Eye (tissue), 1 donor: ENCODE measurements at regions not wholly inside any gene's neighbourhood (a gene's known extent, or its start where the extent isn't known, plus 50 kb on each side); places are given as distances from the start of the nearest gene placed in this dataset.
"Not testable (repeated sequence)": the region's sequence is repeated elsewhere in the genome, so short reads cannot be mapped to it uniquely, and the experiment has no call there.

ENCODE experiments used
- DNase-seq: peaks from one replicate; pipeline ENCODE4 v3.0.0-alpha.2; 2015

DNA sequence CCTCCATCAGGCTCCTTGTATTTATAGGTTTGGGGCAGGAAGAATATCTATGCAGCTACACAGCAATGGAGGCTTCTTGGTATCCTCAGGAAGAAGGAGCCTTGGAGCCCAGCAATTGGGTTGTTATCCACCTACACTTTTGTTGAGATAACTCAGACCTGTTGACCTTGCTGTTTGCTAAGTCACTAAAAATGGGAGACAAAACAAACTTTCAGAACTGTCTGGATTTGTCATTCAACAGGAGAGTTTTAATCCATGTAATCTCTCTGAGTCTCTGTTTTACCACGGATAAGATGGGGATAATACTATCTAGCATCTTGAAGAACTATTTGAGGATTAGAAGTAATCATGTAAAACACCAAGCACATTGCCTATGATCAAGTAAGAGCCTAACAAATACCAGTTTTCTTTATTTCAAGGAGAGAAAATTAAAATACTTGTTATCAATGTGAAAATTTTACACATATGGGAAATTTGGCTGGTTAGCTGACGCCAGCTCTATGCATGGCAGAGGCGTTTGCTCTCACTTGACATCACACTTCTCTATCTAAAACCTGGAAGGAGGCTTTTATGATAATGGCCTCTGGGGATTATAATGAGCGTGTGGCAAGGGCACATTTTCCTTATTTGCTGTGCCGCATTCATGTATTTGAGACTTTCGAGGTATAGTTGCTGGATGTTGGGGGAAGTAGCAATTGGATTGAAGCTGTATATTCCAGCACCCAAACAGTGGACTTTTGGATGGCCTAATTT, 215.6 kb downstream of the PDCD6IP start:
- peak; percentile 20 for DNase-seq

DNA sequence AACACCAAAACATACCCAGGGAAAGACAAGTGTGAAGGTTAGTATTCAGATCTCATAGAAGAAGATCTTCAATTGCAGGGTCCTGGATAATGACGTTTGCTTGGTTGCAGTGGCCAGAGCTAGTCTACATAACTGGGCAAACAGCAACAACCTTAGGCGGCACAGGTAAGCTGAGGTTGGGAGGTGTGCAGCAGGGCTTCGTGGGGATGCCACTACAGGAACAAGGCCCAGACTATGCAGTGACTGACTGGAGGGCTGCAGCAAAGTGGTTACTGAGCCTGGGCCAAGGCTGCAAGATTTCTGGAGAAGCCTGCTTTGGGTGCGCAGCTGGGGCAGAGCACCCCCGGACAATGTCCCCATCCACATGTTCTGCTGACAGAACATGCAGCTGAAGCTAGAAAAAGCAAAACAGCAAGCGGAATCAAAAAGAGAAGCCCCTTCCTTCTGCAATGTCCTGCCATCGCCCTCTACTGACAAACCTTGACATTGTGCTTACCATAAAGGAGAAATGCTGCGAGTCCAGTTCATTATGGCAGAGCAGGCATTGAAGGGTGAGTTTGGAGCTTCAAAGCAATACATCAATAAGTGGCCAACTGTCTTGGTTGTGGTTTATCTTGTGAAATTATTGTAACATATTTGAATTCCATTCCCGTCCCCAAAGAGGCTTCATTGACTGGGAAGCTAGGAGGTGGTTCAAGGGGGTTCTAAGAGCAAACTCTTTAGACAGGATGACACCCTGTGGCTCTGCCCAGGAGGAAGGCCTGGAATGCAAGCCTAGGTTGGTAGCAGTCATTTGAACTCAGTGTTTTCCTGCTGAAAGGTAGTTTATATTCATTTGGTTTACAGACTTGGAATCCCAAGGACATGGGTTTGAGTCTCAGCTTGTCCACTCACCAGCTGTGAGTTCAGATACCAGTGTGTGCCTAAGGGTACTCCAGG, 217.0 kb downstream of the PDCD6IP start:
- no peak for DNase-seq

GRCh38 chr3:34016925-34017587, 218.6 kb downstream of the PDCD6IP start:
- no peak for DNase-seq

DNA sequence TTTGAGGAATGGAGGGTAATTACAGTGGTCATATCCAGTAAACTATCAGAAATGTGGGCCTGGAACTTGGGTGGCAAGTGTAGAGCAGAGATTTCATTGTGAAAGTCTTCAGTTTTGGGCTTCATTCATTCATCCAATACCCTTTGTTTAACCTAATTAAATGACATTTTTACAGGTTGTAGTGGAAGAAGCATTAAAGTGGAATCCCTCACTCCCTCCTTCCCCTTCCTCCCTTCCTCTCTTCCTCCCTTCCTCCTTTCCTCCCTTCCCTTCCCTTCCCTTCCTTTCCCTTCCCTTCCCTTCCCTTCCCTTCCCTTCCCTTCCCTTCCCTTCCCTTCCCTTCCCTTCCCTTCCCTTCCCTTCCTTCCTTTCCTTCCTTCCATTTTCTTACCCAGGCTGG, 219.3 kb downstream of the PDCD6IP start:
- DNase-seq = no peak

DNA sequence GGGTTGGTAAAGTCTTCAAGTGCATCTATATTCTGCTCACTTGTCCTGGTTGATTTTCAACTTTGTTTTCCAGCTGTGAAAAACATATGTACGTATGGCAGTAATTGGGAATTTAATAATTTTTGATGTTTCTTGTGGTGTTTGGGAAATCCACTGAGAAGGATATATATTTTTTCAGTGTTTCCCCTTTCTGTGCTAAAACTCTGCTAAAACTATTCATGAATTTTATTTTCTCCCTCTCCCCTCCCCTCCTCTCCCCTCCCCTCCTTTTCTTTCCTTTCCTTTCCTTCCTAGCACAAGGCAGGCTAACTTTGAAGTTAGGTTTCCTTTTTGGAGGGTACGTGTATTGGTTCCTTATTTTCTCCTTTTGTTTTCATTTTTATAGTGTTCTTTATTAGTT, 220.7 kb downstream of the PDCD6IP start:
- no peak for DNase-seq

- DNase-seq = no peak
Observed at GRCh38 chr3:34020170-34020569, 221.7 kb downstream of the PDCD6IP start.

DNA sequence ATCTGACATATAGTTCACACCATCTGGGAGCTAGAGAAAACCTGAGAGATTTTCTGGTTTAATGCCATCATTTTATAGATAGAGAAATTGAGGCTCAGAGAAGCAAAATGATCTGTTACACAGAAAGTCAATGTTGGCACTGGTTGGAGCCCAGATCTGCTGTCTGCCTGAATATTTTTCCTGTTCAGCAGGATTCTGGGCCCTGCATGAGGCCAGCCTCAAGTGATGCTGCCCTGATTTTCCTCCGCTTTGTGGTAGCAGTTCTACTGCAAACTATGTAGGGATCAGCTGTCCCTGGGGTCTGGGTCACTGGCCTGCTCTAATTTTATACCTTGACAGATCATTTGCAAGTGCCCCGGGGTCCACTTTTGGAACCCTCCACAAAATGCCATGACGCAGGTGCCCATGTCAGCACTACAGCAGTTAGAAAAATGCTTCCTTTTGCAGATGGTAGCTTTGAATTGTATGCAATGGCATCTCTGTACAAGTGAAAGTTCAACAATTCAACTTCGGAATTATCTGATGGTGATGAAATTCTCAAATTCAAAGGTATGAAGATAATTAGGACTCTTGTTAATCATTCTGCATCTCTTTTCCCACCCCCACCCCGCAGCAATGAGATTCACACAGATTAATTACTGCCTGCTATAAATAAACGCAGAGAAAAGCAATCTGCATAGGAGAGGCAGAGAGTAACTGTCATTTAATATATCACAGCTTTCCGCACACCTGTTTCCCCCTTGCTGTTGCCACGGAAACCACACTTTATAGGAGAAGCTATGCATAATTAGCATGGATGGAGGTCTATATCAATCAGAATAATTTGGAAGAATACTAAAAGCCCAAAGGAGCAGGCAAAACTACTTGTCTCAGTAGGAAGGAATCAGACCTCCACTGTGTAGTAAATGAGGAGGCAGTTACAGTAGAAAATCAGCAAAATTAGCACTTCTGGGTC, 222.6 kb downstream of the PDCD6IP start:
- no peak for DNase-seq

DNA sequence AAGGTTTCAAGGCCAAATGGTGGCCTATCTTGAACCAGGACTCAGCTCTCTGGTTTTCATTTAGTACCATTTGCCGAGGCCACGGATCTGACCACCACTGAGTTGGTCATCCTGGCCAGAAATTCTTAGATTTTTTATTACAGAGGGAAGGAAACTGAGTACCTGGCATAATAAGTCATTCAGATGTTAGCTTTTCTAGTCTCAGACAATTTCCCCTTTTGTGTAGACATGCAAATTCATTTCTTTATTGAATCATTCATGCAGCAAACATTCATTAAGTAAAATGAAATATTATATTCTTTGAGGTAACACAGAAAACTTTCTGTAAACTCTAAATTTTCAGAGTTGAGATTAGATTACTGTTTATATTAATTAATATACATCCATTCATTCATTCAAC, 223.7 kb downstream of the PDCD6IP start:
- no peak for DNase-seq

DNA sequence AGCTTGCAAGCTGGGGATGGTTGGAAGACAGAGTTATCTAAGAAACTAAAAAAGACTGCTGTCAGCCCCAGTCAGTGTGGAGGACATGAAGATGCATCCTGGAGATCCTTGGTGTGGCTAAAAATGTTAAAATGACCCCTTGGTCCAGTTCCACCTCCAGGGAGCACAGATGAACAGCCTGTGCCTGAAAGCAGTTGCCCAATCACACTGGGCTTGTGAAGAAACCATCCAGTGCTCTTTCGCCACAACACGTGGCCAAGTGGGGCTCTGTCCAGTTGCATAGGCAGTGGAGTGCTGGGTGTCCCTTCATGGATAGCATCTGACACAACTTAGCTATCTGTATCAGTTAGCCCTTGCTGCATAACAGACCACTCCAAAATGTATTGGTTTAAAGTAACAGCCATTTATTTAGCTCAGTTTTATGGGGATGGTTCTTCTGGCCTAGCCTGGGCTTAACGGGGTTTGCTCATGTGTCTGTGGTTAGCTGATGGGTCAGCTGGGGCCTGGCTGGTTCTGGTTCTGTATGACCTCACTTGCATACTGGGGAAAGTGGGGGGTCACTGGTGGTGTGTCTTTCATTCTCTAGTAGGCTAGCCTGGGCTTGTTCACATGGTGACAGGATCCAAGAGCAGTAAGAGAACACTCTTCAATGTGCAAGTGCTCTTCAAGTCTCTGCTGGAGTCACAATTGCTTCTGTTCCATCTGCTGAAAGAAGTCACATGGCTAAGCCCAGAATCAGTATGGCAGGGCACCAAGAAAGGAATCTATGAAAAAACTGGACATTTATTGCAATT, 226.2 kb downstream of the PDCD6IP start:
- no peak for DNase-seq

DNA sequence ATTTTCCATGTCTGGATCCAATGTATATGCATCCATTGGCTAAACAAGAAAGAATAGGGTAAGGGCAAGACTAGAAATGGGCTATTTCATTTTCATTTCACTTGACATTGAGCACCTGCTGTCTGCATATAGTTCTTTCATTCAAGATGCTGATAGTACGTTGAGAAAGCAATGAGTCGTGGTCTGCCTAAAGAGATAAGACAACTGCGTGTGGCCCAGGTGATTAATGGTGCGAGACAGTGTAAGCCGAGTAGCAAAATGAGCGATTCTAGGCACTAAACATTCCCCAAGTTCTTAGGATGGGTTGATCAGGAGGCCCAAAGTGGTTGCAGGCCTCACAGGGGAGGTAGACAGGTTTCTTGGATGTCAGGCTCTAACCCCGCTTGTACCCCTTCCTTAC, 235.4 kb downstream of the PDCD6IP start:
- no peak for DNase-seq

GRCh38 chr3:34034840-34035239, 236.4 kb downstream of the PDCD6IP start:
- DNase-seq = no peak

GRCh38 chr3:34035775-34036174, 237.3 kb downstream of the PDCD6IP start:
- DNase-seq = no peak

GRCh38 chr3:34037260-34037659, 238.8 kb downstream of the PDCD6IP start:
- DNase-seq = no peak

GRCh38 chr3:34038131-34038530, 239.7 kb downstream of the PDCD6IP start:
- DNase-seq = no peak

DNA sequence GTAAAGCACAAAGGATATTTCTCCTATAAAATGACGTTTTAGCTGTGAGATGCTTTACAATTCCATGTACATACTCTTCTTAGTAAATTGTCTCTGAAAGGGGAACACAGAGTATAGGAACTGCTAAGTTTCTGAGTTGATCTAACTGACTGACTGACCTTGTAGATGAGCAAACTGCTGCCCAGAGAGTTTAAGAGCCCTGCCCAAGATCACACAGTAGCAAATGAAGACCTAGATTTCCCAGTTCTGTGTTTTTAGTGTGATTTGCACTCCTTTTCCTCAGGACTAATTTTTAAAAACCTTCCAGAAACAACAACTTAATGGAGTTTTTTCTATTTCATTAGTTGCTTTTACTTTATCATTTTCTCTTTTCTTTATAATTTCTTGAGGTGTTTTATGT, 247.7 kb downstream of the PDCD6IP start:
- no peak for DNase-seq

DNA sequence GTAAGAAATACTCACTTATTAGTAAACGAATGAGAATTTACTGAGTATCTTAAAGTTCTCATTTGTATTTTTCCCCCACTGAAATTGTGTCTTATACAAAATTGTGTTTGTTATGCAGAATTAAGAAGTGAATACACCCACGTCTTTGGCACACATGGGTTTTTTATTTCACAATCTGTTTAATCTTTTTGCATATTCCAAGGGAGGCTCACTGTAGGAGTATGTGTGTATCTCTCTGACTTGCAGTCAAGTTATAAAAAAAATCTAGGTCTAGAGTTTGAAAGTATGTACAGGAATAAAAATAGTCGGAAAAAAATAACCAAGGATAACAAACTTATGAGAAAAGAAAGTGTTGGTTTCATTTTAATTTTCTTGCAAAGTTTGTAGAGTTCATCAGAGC, 255.2 kb downstream of the PDCD6IP start:
- no peak for DNase-seq

DNA sequence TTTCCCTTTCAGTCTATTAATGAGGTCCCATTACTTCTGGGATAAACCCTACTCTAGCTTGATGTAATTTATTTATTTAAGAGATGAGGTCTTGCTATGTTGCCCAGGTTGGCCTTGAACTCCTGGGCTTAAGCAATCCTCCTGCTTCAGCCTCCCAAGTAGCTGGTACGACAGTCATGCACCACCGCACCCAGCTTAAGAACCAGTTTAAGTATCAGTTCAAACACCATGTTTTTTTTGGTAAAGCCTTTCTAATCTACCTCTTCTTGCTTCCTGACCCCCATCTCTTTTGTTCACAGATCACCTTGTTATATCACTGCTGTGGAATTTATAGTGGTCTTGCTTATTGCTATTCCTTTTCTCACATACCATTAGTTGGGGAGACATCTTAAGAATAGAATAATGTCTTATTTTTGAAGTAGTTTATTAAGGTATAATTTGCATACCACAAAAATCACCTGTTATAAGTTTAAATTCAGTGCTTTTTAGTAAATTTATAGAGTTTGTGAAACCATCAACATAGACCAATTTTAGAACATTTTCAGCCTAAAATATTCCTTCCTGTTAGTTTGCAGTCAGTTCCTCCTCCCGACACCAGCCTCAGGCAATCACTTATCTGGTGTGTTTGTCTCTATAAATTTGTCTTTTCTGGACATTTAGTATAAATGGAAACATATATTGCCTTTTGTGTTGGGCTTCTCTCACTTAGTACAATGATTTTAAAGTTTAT, 257.9 kb downstream of the PDCD6IP start:
- DNase-seq = no peak

DNA sequence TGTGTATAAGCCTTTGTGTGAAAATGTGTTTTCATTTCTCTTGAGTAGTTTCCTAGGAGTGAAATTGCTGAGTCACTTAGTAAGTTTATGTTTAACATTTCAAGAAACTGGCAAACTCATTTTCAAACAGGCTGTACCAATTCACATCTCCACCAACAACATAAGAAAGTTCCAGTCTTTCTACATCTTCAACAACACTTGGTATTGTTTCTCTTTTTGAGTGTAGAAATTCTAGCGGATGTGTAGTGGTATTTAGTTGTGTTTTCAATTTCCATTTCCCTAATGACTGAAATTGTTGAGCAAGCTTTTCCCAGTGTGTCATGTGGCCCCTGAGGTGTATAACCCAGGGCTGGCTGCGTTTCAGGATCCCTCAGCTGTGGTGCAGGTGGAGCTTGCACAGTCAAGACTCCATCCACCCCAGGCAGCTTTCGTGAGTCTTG, 258.5 kb downstream of the PDCD6IP start:
- no peak for DNase-seq

DNA sequence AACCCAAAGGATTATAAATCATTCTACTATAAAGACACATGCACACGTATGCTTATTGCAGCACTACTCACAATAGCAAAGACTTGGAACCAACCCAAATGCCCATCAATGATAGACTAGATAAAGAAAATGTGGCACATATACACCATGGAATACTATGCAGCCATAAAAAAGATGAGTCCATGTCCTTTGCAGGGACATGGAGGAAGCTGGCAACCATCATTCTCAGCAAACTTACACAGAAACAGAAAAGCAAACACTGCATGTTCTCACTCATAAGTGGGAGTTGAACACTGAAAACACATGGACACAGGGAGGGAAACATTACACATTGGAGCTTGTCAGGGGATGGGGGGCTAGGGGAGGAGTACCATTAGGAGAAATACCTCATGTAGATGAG, 262.6 kb downstream of the PDCD6IP start:
- not testable (repeated sequence) for DNase-seq

DNA sequence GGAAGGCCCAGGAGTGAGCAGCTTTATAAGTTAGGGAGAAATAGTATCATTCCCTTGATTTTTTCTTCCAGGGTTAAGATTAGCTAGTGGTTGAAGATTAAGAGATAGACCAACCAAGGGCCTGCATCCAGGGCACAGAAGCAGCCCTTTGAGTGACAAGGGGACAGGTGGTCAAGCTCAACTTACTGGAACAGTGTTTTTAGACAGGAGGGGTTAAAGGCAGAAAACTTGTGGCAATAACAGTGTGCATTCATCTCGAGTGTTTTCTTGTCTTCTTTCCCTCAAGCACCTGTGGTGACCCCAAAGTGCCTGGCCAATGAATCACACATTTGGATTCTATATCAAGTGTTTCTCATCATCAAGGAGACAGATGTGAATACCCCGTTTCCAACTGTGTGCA, 267.5 kb downstream of the PDCD6IP start:
- no peak for DNase-seq

DNA sequence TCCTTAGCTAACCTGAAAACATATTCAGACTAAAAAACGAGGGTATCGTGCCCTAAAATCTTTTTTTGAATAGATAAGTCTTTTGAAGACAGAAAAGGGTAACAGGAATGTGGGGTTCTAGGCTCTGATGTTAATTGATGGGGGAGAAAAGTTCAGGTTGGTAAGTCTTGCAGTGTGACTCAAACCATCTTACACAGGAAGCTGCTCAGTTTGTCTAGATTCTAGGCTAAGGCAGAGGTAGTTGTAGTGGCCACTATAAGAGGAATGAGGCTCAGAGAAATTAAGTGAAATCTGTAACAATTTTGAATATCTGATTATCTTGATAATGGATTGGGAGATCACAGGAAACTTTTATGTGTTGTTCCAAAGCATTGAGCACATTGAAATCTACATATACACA, 267.9 kb downstream of the PDCD6IP start:
- no peak for DNase-seq
